ENCODE measurements at regions not wholly inside any gene's neighbourhood (a gene's known extent, or its start where the extent isn't known, plus 50 kb on each side); places are given as distances from the start of the nearest gene placed in this dataset.

DNA sequence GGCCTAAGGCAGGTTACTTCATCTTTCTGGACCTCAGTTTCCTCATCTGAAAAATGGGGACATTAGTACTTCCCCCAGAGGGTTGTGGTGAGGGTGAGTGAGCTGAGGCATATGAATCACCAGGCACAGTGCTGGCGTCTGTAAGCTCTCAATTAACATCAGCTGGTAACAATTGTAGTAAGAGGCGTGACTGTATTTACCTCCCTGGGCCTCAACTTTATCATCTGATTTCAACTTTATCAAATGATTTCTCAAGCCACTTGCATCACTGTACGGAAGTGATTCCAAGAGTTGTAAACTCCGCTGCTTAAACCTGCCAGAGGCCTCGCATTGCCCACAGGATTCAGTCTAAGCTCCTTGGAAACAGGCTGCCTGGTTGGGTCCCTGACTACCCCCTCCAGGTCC, 53.6 kb upstream of the PKDCC start:
- Histone ChIP-seq H3K27ac (ENCODE audit: insufficient read depth, low read length, poor library complexity, severe bottlenecking) (no peak overlapping the region), H3K4me1 (ENCODE audit: control insufficient read depth, insufficient read depth, low read length, poor library complexity, severe bottlenecking) (no peaks in the 10 kb centered on the region), H3K9me3 (ENCODE audit: control insufficient read depth, low read length) (no peaks in the 10 kb centered on the region), H3K4me3 (ENCODE audit: insufficient read depth, low read depth, low read length, poor library complexity, severe bottlenecking) (no peak overlapping the region), H3K36me3 (ENCODE audit: control insufficient read depth, insufficient read depth, low read length) (no peaks in the 10 kb centered on the region), H3K27me3 (replicated peaks; ENCODE audit: control insufficient read depth, insufficient read depth, low read length, poor library complexity, severe bottlenecking) (no peaks in the 10 kb centered on the region)
- no peak for DNase-seq

DNA sequence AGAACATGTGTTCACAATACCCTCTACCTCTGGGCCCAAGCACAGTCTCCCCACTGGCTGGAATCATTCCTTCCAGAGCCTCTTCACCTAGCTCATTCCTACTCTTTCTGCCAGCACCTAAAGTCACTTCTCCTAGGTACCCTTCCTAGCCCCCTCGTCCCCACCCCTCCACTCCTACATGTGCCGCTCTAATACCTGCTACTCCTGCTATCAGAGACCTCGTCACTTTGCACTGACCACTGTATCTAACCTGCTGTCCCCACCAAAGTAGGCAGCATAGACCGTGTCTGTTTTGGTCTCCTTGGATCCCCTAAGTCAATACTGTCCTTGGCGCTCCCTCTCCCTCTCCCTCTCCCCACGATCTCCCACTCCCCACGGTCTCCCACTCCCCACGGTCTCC, 53.2 kb upstream of the PKDCC start:
- no peaks in the 10 kb centered on the region for H3K9me3 ChIP-seq (ENCODE audit: control insufficient read depth, low read length)
- H3K4me3 ChIP-seq (ENCODE audit: insufficient read depth, low read depth, low read length, poor library complexity, severe bottlenecking), result no peak overlapping the region
- no peak overlapping the region for H3K27ac ChIP-seq (ENCODE audit: insufficient read depth, low read length, poor library complexity, severe bottlenecking)
- no peak for DNase-seq
- no peaks in the 10 kb centered on the region for H3K4me1 ChIP-seq (ENCODE audit: control insufficient read depth, insufficient read depth, low read length, poor library complexity, severe bottlenecking)
- H3K27me3 ChIP-seq (replicated peaks; ENCODE audit: control insufficient read depth, insufficient read depth, low read length, poor library complexity, severe bottlenecking), result no peaks in the 10 kb centered on the region
- H3K36me3 ChIP-seq (ENCODE audit: control insufficient read depth, insufficient read depth, low read length), result no peaks in the 10 kb centered on the region

DNA sequence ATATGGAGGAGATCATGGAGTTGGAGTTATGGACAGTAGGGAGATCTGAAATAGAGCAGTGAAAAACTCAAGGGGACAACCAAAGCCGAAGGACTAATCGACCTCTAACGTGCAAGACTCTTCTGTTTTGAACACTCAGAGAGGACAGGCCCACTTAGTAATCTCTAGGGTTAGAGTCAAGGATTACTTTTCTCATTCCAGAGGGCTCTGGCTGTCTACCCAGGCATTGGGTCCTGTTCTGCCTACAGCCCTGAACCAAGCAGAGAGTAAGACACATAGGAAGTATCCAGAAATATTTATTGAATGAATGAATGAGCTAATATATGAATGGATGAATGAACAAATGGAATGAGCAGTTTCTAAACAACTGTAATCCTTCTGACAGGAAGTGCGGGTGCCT, 50.3 kb upstream of the PKDCC start:
- H3K4me3 ChIP-seq (ENCODE audit: insufficient read depth, low read depth, low read length, poor library complexity, severe bottlenecking), result no peak overlapping the region
- H3K9me3 ChIP-seq (ENCODE audit: control insufficient read depth, low read length), result no peaks in the 10 kb centered on the region
- H3K36me3 ChIP-seq (ENCODE audit: control insufficient read depth, insufficient read depth, low read length), result no peaks in the 10 kb centered on the region
- no peak for DNase-seq
- no peak overlapping the region for H3K27ac ChIP-seq (ENCODE audit: insufficient read depth, low read length, poor library complexity, severe bottlenecking)
- no peaks in the 10 kb centered on the region for H3K27me3 ChIP-seq (replicated peaks; ENCODE audit: control insufficient read depth, insufficient read depth, low read length, poor library complexity, severe bottlenecking)
- no peaks in the 10 kb centered on the region for H3K4me1 ChIP-seq (ENCODE audit: control insufficient read depth, insufficient read depth, low read length, poor library complexity, severe bottlenecking)

Measured in effector memory CD4-positive, alpha-beta T cell (primary cell).